ENCODE measurements at regions not wholly inside any gene's neighbourhood (a gene's known extent, or its start where the extent isn't known, plus 50 kb on each side); places are given as distances from the start of the nearest gene placed in this dataset.

DNA sequence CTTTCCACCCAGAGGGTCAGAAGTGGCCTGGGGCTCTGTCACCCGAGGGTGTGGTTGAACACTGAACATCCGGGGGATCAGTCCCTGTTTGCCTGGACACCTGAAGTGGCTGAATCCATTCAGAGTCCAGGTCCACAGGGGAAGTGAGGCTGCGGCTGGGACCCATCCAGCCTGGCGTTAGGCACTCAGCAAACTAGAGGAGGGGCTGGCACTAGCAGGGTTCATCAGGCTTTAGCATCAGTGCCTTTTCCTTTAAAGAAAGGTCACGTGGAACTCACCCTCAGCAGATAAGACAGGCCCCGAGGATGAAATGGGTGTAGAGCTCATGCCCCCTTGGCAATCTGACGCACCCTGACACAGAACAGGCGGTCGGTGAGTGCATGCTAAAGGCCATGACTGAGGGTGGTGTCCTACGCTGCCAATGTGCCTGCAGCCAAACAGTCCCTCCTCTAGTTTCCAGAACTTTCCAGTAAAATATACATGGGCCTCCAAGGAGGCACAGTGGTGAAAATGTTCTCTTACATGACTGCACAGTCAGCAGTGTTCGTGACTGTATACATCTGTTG, 72.4 kb upstream of the ARHGEF7 start (continued):
- TF ChIP-seq CTBP2 (IDR thresholded peaks at IDR 0.05; ENCODE audit: borderline replicate concordance, insufficient read depth, insufficient read length, low read length), result no peak

Measured in H1 (cell line).